ENCODE measurements at regions not wholly inside any gene's neighbourhood (a gene's known extent, or its start where the extent isn't known, plus 50 kb on each side); places are given as distances from the start of the nearest gene placed in this dataset.

DNA sequence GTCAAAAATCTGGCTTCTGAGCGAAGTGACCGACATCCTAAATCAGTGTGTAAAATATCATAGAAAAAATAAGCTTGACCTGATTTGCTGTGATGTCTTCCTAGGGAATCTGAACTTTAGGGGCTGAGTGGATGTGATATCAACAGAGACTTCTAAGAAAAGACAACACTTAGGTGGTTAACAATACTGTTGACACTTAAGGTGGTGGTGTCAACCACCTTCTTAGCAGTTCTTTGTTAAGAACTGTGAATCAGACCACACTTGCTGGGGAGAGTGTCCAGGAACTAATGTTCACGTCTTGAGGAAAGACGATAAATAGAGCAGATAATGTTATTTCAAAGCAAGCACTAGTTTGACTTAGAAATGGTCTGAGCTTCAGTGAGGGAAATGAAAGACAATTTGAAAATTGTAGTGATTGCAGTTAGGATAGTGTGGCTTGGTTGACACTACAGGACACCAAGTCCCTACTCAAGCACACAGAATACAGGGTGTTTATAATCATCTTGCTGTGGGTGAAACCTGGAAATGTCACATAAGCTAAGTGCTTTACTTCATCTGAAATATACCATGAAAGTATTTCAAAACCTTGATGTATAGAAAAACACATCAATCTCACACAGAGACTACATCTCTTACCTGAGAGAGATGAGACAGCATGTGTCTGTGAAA, 1936.5 kb downstream of the PCDH9 start:
- TF ChIP-seq CTCF (IDR thresholded peaks at IDR 0.05) (no peak), POLR2A (IDR thresholded peaks at IDR 0.05) (no peak)

All from prostate gland (tissue), 2 donors.